ENCODE measurements at regions not wholly inside any gene's neighbourhood (a gene's known extent, or its start where the extent isn't known, plus 50 kb on each side); places are given as distances from the start of the nearest gene placed in this dataset.

- ATAC-seq (replicated peaks; ENCODE audit: extremely low read depth, poor library complexity, severe bottlenecking) = no peak
- Mint-ChIP-seq H3K9me3 (peaks cover 32% of the 10 kb centered on the region), H3K4me3 (no peak overlapping the region), H3K27ac (ENCODE audit: low read depth) (no peak overlapping the region), H3K36me3 (ENCODE audit: insufficient read depth) (no peaks in the 10 kb centered on the region), H3K27me3 (no peaks in the 10 kb centered on the region), H3K4me1 (no peaks in the 10 kb centered on the region)
- DNase-seq (ENCODE audit: low spot score in 2 of 2) = no peak
Observed at GRCh38 chr12:60290532-60290931, 694.7 kb downstream of the SLC16A7 start.

DNA sequence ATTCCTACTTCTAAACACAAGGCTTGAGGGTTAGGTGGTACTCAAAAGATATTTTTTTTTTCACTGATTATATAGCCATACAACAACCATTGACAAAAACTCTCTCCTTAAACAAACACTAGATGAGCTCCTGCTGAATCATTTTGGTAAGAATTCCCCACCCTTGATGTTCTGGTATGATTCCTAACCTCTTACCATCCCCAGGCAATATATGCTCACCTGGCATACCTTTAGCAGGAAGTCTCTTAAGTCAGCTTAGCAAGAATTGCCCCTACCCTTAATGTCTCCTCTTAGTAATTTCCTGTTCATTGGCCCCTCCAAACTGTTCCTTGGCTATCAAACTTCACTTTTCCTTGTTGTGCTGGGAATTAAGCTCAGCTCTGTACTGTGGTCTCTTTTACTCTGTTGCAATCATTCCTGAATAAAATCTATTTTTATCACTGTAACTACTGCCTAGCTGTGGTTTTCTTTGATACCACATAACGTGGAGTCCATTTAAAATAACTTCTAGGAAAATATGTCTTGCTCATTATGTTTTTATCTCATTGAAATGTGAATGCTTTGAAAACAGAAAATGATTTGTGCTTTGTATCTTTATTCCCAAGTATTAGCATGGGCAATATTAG lies 712.6 kb downstream of the SLC16A7 start:
- no peak for DNase-seq (ENCODE audit: low spot score in 2 of 2)
- Mint-ChIP-seq H3K27ac (ENCODE audit: low read depth) (no peak overlapping the region), H3K36me3 (ENCODE audit: insufficient read depth) (no peaks in the 10 kb centered on the region)

GRCh38 chr12:60311940-60312339 lies 716.1 kb downstream of the SLC16A7 start:
- H3K36me3 Mint-ChIP-seq (ENCODE audit: insufficient read depth) = no peaks in the 10 kb centered on the region
- H3K4me1 Mint-ChIP-seq = no peaks in the 10 kb centered on the region
- H3K4me3 Mint-ChIP-seq = no peak overlapping the region
- peaks cover 14% of the 10 kb centered on the region for H3K9me3 Mint-ChIP-seq
- no peak for DNase-seq (ENCODE audit: low spot score in 2 of 2)
- no peak overlapping the region for H3K27ac Mint-ChIP-seq (ENCODE audit: low read depth)
- H3K27me3 Mint-ChIP-seq = no peaks in the 10 kb centered on the region
- ATAC-seq (replicated peaks; ENCODE audit: extremely low read depth, poor library complexity, severe bottlenecking) = no peak

More for the DNA sequence above, 712.6 kb downstream of the SLC16A7 start:
- H3K4me1 Mint-ChIP-seq = no peaks in the 10 kb centered on the region
- ATAC-seq (replicated peaks; ENCODE audit: extremely low read depth, poor library complexity, severe bottlenecking) = no peak
- H3K4me3 Mint-ChIP-seq = no peak overlapping the region
- no peaks in the 10 kb centered on the region for H3K27me3 Mint-ChIP-seq
- peaks cover 7% of the 10 kb centered on the region for H3K9me3 Mint-ChIP-seq

- peaks cover 22% of the 10 kb centered on the region for H3K9me3 Mint-ChIP-seq
- no peak overlapping the region for H3K27ac Mint-ChIP-seq (ENCODE audit: low read depth)
- DNase-seq (ENCODE audit: low spot score in 2 of 2) (no peak), ATAC-seq (replicated peaks; ENCODE audit: extremely low read depth, poor library complexity, severe bottlenecking) (no peak)
- no peaks in the 10 kb centered on the region for H3K27me3 Mint-ChIP-seq
- no peaks in the 10 kb centered on the region for H3K4me1 Mint-ChIP-seq
- no peak overlapping the region for H3K4me3 Mint-ChIP-seq
- H3K36me3 Mint-ChIP-seq (ENCODE audit: insufficient read depth) = no peaks in the 10 kb centered on the region
Observed at GRCh38 chr12:60317361-60317760, 721.5 kb downstream of the SLC16A7 start.

DNA sequence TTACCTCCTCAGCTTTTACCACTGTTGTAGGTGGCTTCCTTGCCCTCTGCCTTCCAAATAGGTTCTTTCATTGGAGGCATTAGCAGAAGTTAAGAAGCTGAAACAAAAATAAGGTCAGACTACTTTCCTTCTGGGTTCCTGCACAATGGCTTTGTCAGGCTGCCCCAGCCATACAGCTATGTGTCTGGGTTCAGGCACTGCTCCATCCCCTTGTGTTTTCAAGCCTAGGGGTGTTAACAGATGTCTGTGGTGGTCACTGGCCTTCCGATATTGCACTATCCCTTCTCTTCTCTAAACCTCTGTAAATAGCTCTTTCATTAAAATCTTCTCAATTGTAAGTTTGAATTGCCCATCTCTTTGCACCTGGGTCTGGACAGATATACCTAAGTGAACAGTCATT lies 728.9 kb downstream of the SLC16A7 start:
- peaks cover 22% of the 10 kb centered on the region for H3K9me3 Mint-ChIP-seq
- peaks cover 2% of the 10 kb centered on the region for H3K36me3 Mint-ChIP-seq (ENCODE audit: insufficient read depth)
- H3K27me3 Mint-ChIP-seq = no peaks in the 10 kb centered on the region
- H3K4me3 Mint-ChIP-seq = no peak overlapping the region
- no peak for DNase-seq (ENCODE audit: low spot score in 2 of 2)
- ATAC-seq (replicated peaks; ENCODE audit: extremely low read depth, poor library complexity, severe bottlenecking) = no peak
- H3K27ac Mint-ChIP-seq (ENCODE audit: low read depth) = no peak overlapping the region
- H3K4me1 Mint-ChIP-seq = no peaks in the 10 kb centered on the region

DNA sequence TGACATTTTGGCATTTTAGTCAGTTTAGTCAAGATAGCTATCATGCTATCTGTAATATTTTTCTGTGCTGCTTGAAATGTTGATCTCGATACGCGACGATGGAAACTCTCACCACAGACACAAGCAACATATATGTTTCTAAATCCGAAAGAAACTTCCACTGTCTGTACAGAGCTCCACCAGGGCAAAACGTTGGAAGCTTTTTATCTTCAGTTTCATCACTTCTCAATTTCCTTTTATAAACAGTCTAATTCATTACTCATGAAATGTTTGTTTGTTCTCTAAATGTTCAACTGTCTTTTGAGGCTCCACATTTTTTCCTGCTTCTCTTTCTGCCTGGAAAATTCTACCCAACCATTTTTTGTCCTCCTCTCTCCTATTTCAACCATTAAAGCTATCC lies 737.6 kb downstream of the SLC16A7 start:
- no peak for DNase-seq (ENCODE audit: low spot score in 2 of 2)
- no peaks in the 10 kb centered on the region for H3K27me3 Mint-ChIP-seq
- H3K4me3 Mint-ChIP-seq = no peak overlapping the region
- H3K4me1 Mint-ChIP-seq = no peaks in the 10 kb centered on the region
- H3K36me3 Mint-ChIP-seq (ENCODE audit: insufficient read depth) = peaks cover under 1% of the 10 kb centered on the region
- peaks cover 19% of the 10 kb centered on the region for H3K9me3 Mint-ChIP-seq
- H3K27ac Mint-ChIP-seq (ENCODE audit: low read depth) = no peak overlapping the region
- no peak for ATAC-seq (replicated peaks; ENCODE audit: extremely low read depth, poor library complexity, severe bottlenecking)

DNA sequence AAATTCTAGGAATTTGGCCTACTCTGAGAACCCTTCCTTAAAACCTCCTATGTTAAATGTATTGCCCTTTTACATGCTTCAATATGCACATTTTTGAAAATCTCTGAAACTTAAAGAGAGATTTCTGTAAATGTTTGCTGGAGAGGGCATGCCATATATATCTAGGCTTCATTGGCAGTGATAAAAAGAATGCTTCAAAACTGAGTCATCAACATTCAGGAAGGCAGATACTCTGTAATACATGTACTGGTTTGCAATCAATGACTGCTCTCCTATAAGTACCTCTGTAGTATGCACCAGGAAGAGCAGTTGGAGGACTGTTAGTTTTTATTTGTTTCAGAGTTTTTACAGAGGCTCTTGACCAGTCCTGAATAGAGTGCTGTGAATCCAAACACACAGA lies 739.9 kb downstream of the SLC16A7 start:
- DNase-seq (ENCODE audit: low spot score in 2 of 2) = no peak

DNA sequence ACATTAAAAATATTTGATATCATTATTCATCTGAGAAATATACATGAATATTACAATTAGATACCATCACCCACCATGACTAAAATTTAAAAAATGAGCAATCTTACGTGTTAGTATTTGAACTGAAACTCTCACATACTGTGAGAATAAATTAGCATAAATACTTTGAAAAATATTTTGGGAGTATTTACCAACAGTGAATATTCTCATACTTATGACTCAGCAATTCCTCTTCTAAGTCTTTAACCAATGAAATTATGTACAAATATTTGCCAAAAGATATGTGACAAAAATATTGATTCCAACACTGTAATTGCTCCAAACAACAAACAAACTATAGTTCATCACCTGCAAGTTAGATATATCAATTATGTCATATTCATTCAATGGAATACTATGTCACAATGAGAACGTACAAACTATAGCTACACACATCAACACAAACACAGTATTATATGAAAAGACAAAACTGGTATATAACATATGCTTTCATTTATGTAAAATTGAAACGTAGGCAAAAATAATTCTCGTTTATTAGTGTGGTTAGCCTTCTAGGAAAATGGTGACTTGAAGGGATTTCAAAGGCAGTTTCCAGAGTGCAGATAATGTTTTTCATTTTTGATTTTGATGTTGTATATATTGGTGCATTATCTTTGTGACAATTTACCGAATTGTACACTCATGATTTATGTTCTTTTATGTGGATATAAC lies 742.2 kb downstream of the SLC16A7 start:
- Mint-ChIP-seq H3K27me3 (no peaks in the 10 kb centered on the region), H3K4me1 (no peaks in the 10 kb centered on the region), H3K27ac (ENCODE audit: low read depth) (no peak overlapping the region), H3K9me3 (peaks cover 28% of the 10 kb centered on the region), H3K4me3 (no peak overlapping the region), H3K36me3 (ENCODE audit: insufficient read depth) (no peaks in the 10 kb centered on the region)
- ATAC-seq (replicated peaks; ENCODE audit: extremely low read depth, poor library complexity, severe bottlenecking) = no peak
- DNase-seq (ENCODE audit: low spot score in 2 of 2) = no peak

More for the DNA sequence above, 739.9 kb downstream of the SLC16A7 start:
- Mint-ChIP-seq H3K4me3 (no peak overlapping the region), H3K9me3 (peaks cover 22% of the 10 kb centered on the region), H3K4me1 (no peaks in the 10 kb centered on the region), H3K27ac (ENCODE audit: low read depth) (no peak overlapping the region), H3K27me3 (no peaks in the 10 kb centered on the region), H3K36me3 (ENCODE audit: insufficient read depth) (no peaks in the 10 kb centered on the region)
- no peak for ATAC-seq (replicated peaks; ENCODE audit: extremely low read depth, poor library complexity, severe bottlenecking)

DNA sequence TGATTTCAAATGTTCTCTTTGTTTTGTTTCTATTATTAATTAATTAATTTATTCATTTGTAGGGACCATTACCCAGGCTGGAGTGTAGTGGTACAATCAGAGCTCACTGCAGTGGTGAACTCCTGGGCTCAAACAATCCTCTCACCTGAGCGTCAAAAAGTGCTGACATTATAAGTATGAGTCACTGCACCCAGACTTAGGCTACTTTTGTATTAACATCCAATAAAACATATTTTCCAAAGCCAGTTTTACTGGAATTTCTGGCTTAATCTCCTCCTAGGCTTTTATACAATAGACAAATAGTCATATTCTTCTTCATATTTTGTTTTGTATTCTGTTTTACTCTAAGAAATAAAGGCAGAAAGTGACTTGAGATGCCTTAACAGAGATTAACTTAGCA lies 749.6 kb downstream of the SLC16A7 start:
- H3K27ac Mint-ChIP-seq (ENCODE audit: low read depth) = no peak overlapping the region
- no peak for DNase-seq (ENCODE audit: low spot score in 2 of 2)
- H3K27me3 Mint-ChIP-seq = no peaks in the 10 kb centered on the region
- ATAC-seq (replicated peaks; ENCODE audit: extremely low read depth, poor library complexity, severe bottlenecking) = no peak
- H3K4me1 Mint-ChIP-seq = no peaks in the 10 kb centered on the region
- peaks cover 16% of the 10 kb centered on the region for H3K9me3 Mint-ChIP-seq
- no peak overlapping the region for H3K4me3 Mint-ChIP-seq
- H3K36me3 Mint-ChIP-seq (ENCODE audit: insufficient read depth) = no peaks in the 10 kb centered on the region

DNA sequence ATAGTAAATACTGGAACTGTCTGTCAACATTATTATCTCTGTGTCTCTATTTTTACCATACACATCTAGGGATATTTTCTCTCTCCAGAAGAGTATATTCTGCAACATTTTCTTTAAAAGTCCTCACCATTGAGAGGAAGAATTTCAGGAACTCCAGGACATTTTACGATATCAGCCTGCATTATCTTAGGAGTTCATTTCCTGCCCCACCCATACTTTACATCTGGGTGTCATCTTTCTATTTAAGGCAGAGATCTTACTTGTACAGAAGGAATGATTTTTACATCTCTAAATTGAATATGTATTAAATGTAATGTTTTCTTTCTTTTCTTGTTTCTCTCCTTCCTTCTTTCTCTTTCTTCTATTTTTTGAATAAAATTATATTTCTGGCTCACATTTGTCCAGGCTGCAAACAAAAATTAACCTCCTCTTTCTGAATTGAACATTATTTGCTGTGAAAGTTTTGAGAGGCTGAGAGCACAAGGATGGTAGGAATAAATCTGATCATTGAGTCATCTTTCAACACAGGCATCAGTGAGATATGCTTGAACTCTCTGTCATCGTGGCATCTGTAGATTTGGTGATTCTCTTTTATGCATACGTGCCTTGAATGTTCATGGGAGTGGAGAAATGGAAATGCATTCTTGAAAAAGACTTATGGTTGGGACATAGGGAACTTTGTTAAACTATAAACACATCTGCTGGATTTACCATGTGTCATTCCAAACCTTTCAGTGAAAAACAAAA lies 753.6 kb downstream of the SLC16A7 start:
- ATAC-seq (replicated peaks; ENCODE audit: extremely low read depth, poor library complexity, severe bottlenecking) = no peak
- no peak overlapping the region for H3K4me3 Mint-ChIP-seq
- no peaks in the 10 kb centered on the region for H3K36me3 Mint-ChIP-seq (ENCODE audit: insufficient read depth)
- no peaks in the 10 kb centered on the region for H3K27me3 Mint-ChIP-seq
- H3K4me1 Mint-ChIP-seq = no peaks in the 10 kb centered on the region
- no peak overlapping the region for H3K27ac Mint-ChIP-seq (ENCODE audit: low read depth)
- no peak for DNase-seq (ENCODE audit: low spot score in 2 of 2)
- H3K9me3 Mint-ChIP-seq = peaks cover 10% of the 10 kb centered on the region

DNA sequence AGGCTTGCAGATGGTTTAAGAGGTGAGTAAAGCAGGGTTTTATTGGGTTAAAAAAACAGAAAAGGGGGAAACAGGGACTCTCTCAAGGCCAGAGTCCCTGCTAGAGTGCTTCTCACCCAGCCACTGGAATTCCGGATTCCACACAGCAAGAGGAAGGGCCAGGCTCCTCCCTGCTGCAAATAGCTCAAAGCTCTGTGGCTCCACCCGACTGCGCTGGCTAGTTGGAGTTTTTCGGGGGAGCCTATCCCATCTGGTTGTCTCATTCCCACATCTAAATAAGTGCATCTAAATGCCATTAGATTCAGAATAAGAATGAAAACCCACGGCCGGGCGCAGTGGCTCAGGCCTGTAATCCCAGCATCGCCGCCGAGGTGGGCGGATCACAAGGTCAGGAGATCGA lies 791.5 kb downstream of the SLC16A7 start:
- Mint-ChIP-seq H3K27ac (ENCODE audit: low read depth) (no peak overlapping the region), H3K9me3 (peaks cover 9% of the 10 kb centered on the region), H3K36me3 (ENCODE audit: insufficient read depth) (no peaks in the 10 kb centered on the region), H3K27me3 (no peaks in the 10 kb centered on the region), H3K4me1 (no peaks in the 10 kb centered on the region), H3K4me3 (no peak overlapping the region)
- DNase-seq (ENCODE audit: low spot score in 2 of 2) (no peak), ATAC-seq (replicated peaks; ENCODE audit: extremely low read depth, poor library complexity, severe bottlenecking) (no peak)

- Mint-ChIP-seq H3K9me3 (no peaks in the 10 kb centered on the region), H3K4me1 (no peaks in the 10 kb centered on the region), H3K4me3 (no peak overlapping the region), H3K36me3 (ENCODE audit: insufficient read depth) (no peaks in the 10 kb centered on the region), H3K27me3 (no peaks in the 10 kb centered on the region), H3K27ac (ENCODE audit: low read depth) (no peak overlapping the region)
- ATAC-seq (replicated peaks; ENCODE audit: extremely low read depth, poor library complexity, severe bottlenecking) (no peak), DNase-seq (ENCODE audit: low spot score in 2 of 2) (no peak)
Observed at GRCh38 chr12:60391051-60391450, 795.2 kb downstream of the SLC16A7 start.

DNA sequence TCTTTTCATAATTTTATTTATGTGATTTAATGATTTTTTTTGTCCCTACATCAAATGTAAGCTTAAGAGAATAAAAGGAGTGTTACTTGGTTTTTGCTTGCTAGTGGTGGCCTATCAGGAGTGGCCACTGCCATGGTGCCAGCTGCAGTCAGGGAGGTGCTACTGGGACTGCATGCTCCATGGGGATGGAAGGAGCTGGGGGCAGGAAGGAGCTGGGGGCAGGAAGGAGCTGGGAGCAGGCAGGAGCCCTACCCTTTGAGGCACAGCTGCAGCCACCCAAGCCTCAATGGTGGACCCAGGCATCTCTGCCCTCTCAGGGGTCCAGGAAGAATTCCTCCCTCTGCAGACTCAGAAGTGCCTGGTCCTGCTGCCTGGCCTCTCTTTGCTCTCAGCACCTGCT lies 796.0 kb downstream of the SLC16A7 start:
- Mint-ChIP-seq H3K27me3 (no peaks in the 10 kb centered on the region), H3K36me3 (ENCODE audit: insufficient read depth) (no peaks in the 10 kb centered on the region), H3K4me3 (no peak overlapping the region), H3K4me1 (no peaks in the 10 kb centered on the region), H3K27ac (ENCODE audit: low read depth) (no peak overlapping the region), H3K9me3 (no peaks in the 10 kb centered on the region)
- ATAC-seq (replicated peaks; ENCODE audit: extremely low read depth, poor library complexity, severe bottlenecking) (no peak), DNase-seq (ENCODE audit: low spot score in 2 of 2) (no peak)

All from central memory CD8-positive, alpha-beta T cell (primary cell).